ENCODE measurements at regions not wholly inside any gene's neighbourhood (a gene's known extent, or its start where the extent isn't known, plus 50 kb on each side); places are given as distances from the start of the nearest gene placed in this dataset.

GRCh38 chr3:10565814-10566213 lies 60.4 kb upstream of the ATP2B2 start:
- no peaks in the 10 kb centered on the region for H3K9me3 ChIP-seq (ENCODE audit: insufficient read depth, low read depth, low read length)
- Mint-ChIP-seq H3K4me1 (ENCODE audit: low read depth, unreplicated experiment) (no peaks in the 10 kb centered on the region), H3K27ac (ENCODE audit: unreplicated experiment) (no peak overlapping the region), H3K36me3 (ENCODE audit: low read depth, unreplicated experiment) (no peaks in the 10 kb centered on the region), H3K27me3 (ENCODE audit: low read depth, unreplicated experiment) (peaks cover 74% of the 10 kb centered on the region), H3K4me3 (ENCODE audit: unreplicated experiment) (no peak overlapping the region), H3K9me3 (ENCODE audit: unreplicated experiment) (no peaks in the 10 kb centered on the region)
- FAIRE-seq (no peak), DNase-seq (ENCODE audit: low read depth) (no peak)
- H3K79me2 ChIP-seq (ENCODE audit: insufficient read depth, low read length), result no peaks in the 10 kb centered on the region
- H3K9ac ChIP-seq (ENCODE audit: low read length), result no peak overlapping the region
- no peak for TF ChIP-seq CTCF (IDR thresholded peaks at IDR 0.05; ENCODE audit: insufficient read depth, low read depth, low read length)
- no peak for TF ChIP-seq EZH2 (IDR thresholded peaks at IDR 0.05; ENCODE audit: insufficient read depth, low read length)
- H3K36me3 ChIP-seq (ENCODE audit: insufficient read depth, low read length), result no peaks in the 10 kb centered on the region
- no peak overlapping the region for H3K4me3 ChIP-seq (ENCODE audit: insufficient read depth, low read depth, low read length)
- H4K20me1 ChIP-seq (ENCODE audit: insufficient read depth, low read length), result no peaks in the 10 kb centered on the region
- no peaks in the 10 kb centered on the region for H3K4me1 ChIP-seq (ENCODE audit: insufficient read depth, low read length)
- H3K4me2 ChIP-seq (ENCODE audit: low read length), result no peak overlapping the region
- H2AFZ ChIP-seq (ENCODE audit: low read depth, low read length), result no peak overlapping the region
- no peak overlapping the region for H3K27ac ChIP-seq (ENCODE audit: low read depth, low read length)
- H3K27me3 ChIP-seq (ENCODE audit: insufficient read depth, low read length), result peaks cover 22% of the 10 kb centered on the region

GRCh38 chr3:10566451-10566850 lies 61.1 kb upstream of the ATP2B2 start:
- Histone ChIP-seq H3K4me2 (ENCODE audit: low read length) (no peak overlapping the region), H3K9me3 (ENCODE audit: insufficient read depth, low read depth, low read length) (no peaks in the 10 kb centered on the region), H3K27me3 (ENCODE audit: insufficient read depth, low read length) (peaks cover 22% of the 10 kb centered on the region), H3K79me2 (ENCODE audit: insufficient read depth, low read length) (no peaks in the 10 kb centered on the region), H4K20me1 (ENCODE audit: insufficient read depth, low read length) (no peaks in the 10 kb centered on the region), H3K27ac (ENCODE audit: low read depth, low read length) (no peak overlapping the region), H2AFZ (ENCODE audit: low read depth, low read length) (no peak overlapping the region), H3K4me3 (ENCODE audit: insufficient read depth, low read depth, low read length) (no peak overlapping the region), H3K4me1 (ENCODE audit: insufficient read depth, low read length) (no peaks in the 10 kb centered on the region), H3K36me3 (ENCODE audit: insufficient read depth, low read length) (no peaks in the 10 kb centered on the region), H3K9ac (ENCODE audit: low read length) (no peak overlapping the region)
- no peak overlapping the region for H3K4me3 Mint-ChIP-seq (ENCODE audit: unreplicated experiment)
- H3K9me3 Mint-ChIP-seq (ENCODE audit: unreplicated experiment), result peaks cover 2% of the 10 kb centered on the region
- no peak overlapping the region for H3K27ac Mint-ChIP-seq (ENCODE audit: unreplicated experiment)
- no peak for DNase-seq (ENCODE audit: low read depth)
- H3K36me3 Mint-ChIP-seq (ENCODE audit: low read depth, unreplicated experiment), result no peaks in the 10 kb centered on the region
- no peaks in the 10 kb centered on the region for H3K4me1 Mint-ChIP-seq (ENCODE audit: low read depth, unreplicated experiment)
- FAIRE-seq, result no peak
- no peak for TF ChIP-seq EZH2 (IDR thresholded peaks at IDR 0.05; ENCODE audit: insufficient read depth, low read length)
- peaks cover 69% of the 10 kb centered on the region for H3K27me3 Mint-ChIP-seq (ENCODE audit: low read depth, unreplicated experiment)

- no peaks in the 10 kb centered on the region for H3K36me3 Mint-ChIP-seq (ENCODE audit: low read depth, unreplicated experiment)
- no peak overlapping the region for H3K27ac Mint-ChIP-seq (ENCODE audit: unreplicated experiment)
- DNase-seq (ENCODE audit: low read depth) (no peak), FAIRE-seq (no peak)
- peaks cover 4% of the 10 kb centered on the region for H3K9me3 Mint-ChIP-seq (ENCODE audit: unreplicated experiment)
- Histone ChIP-seq H3K79me2 (ENCODE audit: insufficient read depth, low read length) (no peaks in the 10 kb centered on the region), H3K4me3 (ENCODE audit: insufficient read depth, low read depth, low read length) (no peak overlapping the region), H2AFZ (ENCODE audit: low read depth, low read length) (no peak overlapping the region), H3K27ac (ENCODE audit: low read depth, low read length) (no peak overlapping the region), H3K36me3 (ENCODE audit: insufficient read depth, low read length) (no peaks in the 10 kb centered on the region), H3K9me3 (ENCODE audit: insufficient read depth, low read depth, low read length) (no peaks in the 10 kb centered on the region), H4K20me1 (ENCODE audit: insufficient read depth, low read length) (no peaks in the 10 kb centered on the region), H3K9ac (ENCODE audit: low read length) (no peak overlapping the region), H3K27me3 (ENCODE audit: insufficient read depth, low read length) (peaks cover 14% of the 10 kb centered on the region), H3K4me1 (ENCODE audit: insufficient read depth, low read length) (no peaks in the 10 kb centered on the region), H3K4me2 (ENCODE audit: low read length) (no peak overlapping the region)
- TF ChIP-seq CTCF (IDR thresholded peaks at IDR 0.05; ENCODE audit: insufficient read depth, low read depth, low read length) (no peak), EZH2 (IDR thresholded peaks at IDR 0.05; ENCODE audit: insufficient read depth, low read length) (no peak)
- peaks cover 59% of the 10 kb centered on the region for H3K27me3 Mint-ChIP-seq (ENCODE audit: low read depth, unreplicated experiment)
- H3K4me1 Mint-ChIP-seq (ENCODE audit: low read depth, unreplicated experiment), result no peaks in the 10 kb centered on the region
- no peak overlapping the region for H3K4me3 Mint-ChIP-seq (ENCODE audit: unreplicated experiment)
These were observed 63.2 kb upstream of the ATP2B2 start for GRCh38 chr3:10568549-10568948.

Measured in astrocyte (in vitro differentiated cells and primary cell).